HG03045 (cell line): ENCODE measurements at regions not wholly inside any gene's neighbourhood (a gene's known extent, or its start where the extent isn't known, plus 50 kb on each side); places are given as distances from the start of the nearest gene placed in this dataset.

ENCODE experiments used
- ATAC-seq: cut with Tn5 transposase; IDR thresholded peaks from one replicate; pipeline ENCODE4 v1.9.1; 2021; ENCODE audit warnings: mild to moderate bottlenecking, moderate library complexity; ENCODE audit not compliant: unreplicated experiment

DNA sequence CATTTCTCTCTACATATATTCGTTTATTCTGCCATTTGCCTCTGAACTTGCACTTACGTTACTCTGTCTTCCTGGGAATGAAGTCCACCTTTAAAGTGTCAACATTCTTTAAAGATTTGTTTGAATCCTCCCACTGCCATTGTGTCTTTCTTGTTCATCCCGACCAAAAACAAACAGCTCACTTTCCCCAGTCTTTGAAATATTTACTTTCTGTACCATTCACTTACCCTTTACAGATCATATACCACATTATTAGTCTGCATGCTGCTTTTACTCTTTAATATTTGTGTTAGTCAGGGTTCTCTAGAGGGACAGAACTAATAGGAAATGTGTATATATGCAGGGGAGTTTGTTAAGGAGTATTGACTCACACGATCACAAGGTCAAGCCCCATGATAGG is 176.6 kb upstream of the STARD13 start:
- no peak for ATAC-seq

DNA sequence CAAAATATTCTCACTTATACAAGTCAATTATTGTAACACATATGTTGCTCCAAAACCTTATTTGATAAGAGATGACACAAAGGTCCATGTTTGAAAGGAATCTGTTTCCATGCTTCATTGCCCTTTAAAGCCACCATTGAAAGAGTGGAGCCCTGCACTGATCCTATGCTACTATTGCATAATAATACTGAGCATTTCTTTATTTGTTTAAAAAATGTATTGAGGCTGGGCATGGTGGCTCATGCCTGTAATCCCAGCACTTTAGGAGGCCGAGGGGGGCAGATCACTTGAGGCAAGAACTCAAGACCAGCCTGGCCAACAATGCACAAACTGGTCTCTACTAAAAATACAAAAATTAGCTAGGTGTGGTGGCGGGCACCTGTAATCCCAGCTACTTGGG is 178.8 kb upstream of the STARD13 start:
- no peak for ATAC-seq

- ATAC-seq, result no peak
These were observed 180.7 kb upstream of the STARD13 start for GRCh38 chr13:33466262-33466661.

GRCh38 chr13:33467556-33467955 is 182.0 kb upstream of the STARD13 start:
- no peak for ATAC-seq

DNA sequence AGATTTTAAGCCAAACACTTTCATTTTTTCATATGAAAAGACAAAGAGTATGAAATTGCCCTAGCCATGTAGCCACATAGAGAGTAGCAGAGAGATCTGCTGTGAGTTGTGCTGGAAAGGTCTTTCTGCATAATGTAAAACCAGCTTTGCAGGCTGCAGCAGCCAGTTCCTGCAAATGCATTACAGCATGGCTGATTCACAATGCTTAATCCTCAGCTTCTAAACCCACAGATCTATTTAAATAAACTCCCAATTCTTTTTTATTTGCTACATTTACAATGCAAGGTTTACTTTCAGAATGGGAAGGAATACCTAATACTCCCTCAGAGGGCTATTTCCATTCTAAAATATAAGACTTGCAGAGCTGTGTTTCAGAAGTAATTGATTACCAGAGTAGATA is 185.6 kb upstream of the STARD13 start:
- no peak for ATAC-seq

- ATAC-seq, result no peak
These were observed 186.9 kb upstream of the STARD13 start for GRCh38 chr13:33472446-33472845.

GRCh38 chr13:33479105-33479504 is 193.6 kb upstream of the STARD13 start:
- no peak for ATAC-seq

- no peak for ATAC-seq
These were observed 195.0 kb upstream of the STARD13 start for GRCh38 chr13:33480561-33480960.

GRCh38 chr13:33483471-33483870 is 197.9 kb upstream of the STARD13 start:
- ATAC-seq, result no peak

- ATAC-seq, result no peak
These were observed 199.7 kb upstream of the STARD13 start for GRCh38 chr13:33485247-33485646.

DNA sequence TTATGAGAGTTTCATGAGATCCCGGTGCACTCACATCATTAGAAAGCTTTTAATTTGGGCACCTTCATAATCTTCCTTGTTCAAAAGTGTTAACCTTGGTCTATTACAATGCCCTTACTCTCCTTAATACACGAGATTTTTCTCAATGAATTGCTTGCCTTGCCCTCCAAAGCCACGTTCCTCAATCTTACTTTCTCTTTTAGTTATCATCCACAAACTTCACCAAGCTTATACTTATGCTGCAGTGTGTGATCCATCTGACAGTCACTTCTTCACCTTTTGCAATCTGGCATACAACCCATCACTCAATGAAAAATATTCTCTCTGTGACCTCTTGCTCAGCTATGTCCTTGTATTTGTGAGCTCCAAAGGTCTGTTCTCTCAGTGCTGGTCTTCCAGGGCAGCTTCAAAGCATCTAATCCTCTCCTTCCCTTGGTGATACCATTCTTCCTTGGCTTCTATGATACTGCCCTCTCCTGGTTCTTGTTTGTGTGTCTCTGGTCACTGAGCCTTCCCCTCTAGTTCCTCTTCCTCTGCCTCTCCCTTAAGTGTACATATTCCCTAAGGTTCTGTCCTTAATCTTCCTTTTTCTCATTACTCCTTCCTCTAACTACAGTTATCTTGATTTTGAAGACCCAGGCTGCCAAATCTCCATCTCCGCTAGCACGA is 202.2 kb upstream of the STARD13 start:
- no peak for ATAC-seq

- no peak for ATAC-seq
These were observed 204.0 kb upstream of the STARD13 start for GRCh38 chr13:33489563-33489962.

- no peak for ATAC-seq
These were observed 205.1 kb upstream of the STARD13 start for GRCh38 chr13:33490461-33491327.

GRCh38 chr13:33493672-33494365 is 208.3 kb upstream of the STARD13 start:
- ATAC-seq, result no peak

- no peak for ATAC-seq
These were observed 209.1 kb upstream of the STARD13 start for GRCh38 chr13:33494596-33495204.

GRCh38 chr13:33496336-33496735 is 210.8 kb upstream of the STARD13 start:
- no peak for ATAC-seq

DNA sequence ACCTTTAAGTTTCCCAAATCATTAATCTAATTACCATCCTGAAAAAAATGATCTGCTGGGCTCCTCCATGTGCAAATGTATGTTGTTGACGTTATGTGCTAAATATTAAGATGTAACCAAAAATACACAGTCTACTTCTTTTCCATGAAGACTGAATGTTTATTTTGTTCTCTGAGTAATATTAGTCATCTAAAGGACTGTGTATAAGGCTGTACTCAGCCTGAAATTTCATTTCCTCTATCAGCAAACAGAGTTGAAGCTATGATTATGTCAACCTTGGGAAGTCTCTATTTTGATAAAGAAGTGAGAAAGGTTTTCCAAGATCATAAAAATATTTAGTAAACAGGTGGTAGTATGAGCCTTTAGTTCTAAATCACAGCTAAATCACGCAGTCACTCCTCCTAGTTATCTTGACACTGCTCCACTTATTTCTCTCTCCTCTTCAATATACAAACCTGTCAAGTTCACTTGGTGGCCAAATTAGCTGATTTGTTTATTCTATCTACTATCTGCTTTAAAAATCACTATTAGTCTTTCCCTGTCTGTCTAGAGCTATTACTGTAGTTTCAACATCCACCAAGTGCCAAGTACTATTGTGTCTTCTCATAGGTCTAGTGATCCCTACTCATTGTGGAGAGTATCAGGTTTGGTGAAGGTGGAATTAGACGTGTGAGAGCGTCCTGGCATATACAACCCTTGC is 211.7 kb upstream of the STARD13 start:
- no peak for ATAC-seq

- no peak for ATAC-seq
These were observed 222.5 kb upstream of the STARD13 start for GRCh38 chr13:33508060-33508459.

GRCh38 chr13:33509642-33510229 is 224.2 kb upstream of the STARD13 start:
- ATAC-seq, result no peak

- no peak for ATAC-seq
These were observed 224.9 kb upstream of the STARD13 start for GRCh38 chr13:33510350-33510970.
